ENCODE measurements at regions not wholly inside any gene's neighbourhood (a gene's known extent, or its start where the extent isn't known, plus 50 kb on each side); places are given as distances from the start of the nearest gene placed in this dataset.

DNA sequence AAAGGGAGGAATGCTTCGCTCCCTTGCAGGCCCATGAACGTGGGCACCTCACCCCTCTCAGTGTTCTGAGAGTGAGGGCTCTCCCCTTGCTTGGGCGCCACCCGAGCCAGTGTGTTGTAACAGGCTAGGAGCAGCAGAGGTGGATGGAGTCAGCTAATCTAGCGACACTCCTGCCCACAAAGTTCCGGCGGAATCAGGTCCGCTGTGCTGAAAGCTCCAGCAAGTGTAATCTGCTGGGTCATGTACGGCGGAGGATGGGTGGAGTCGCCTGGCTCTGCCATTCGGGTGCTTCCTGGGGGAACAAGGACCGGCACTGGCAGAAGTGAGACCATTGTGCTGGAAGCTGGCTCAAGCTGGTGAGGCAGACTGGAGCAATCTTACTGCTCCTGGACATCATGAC is 1310.1 kb downstream of the EPHA7 start:
- Histone ChIP-seq H3K18ac (ENCODE audit: insufficient read length, low read depth, low read length) (no peak overlapping the region), H4K91ac (ENCODE audit: insufficient read length, low read depth, low read length) (no peak overlapping the region), H3K79me1 (ENCODE audit: insufficient read depth, low read depth, low read length, poor library complexity, severe bottlenecking) (no peaks in the 10 kb centered on the region), H2BK120ac (ENCODE audit: low read depth, low read length, poor library complexity, severe bottlenecking) (no peak overlapping the region), H3K4me2 (ENCODE audit: insufficient read depth, insufficient read length, low read length) (no peak overlapping the region), H3K23me2 (ENCODE audit: insufficient read length, low read depth, low read length, poor library complexity, severe bottlenecking) (no peaks in the 10 kb centered on the region), H4K20me1 (ENCODE audit: control insufficient read depth, insufficient read depth, insufficient read length) (no peaks in the 10 kb centered on the region), H2BK12ac (ENCODE audit: insufficient read length, low read depth, low read length) (no peak overlapping the region), H3K4me1 (ENCODE audit: insufficient read depth, low read length) (no peaks in the 10 kb centered on the region), H3K79me2 (ENCODE audit: insufficient read depth, low read length) (no peaks in the 10 kb centered on the region), H3K4ac (ENCODE audit: low read depth, low read length) (no peak overlapping the region), H3K27ac (ENCODE audit: insufficient read length, low read depth, low read length) (no peak overlapping the region), H2AFZ (ENCODE audit: low read length) (no peak overlapping the region), H3K27me3 (ENCODE audit: insufficient read depth, low read length) (no peaks in the 10 kb centered on the region), H3K56ac (ENCODE audit: insufficient read length, low read depth, low read length) (no peak overlapping the region), H2BK5ac (ENCODE audit: insufficient read length, low read length) (no peak overlapping the region), H3K23ac (ENCODE audit: insufficient read length, low read depth, low read length) (no peak overlapping the region), H3K9ac (ENCODE audit: extremely low read depth, insufficient read length, low read length) (no peak overlapping the region), H2AK5ac (ENCODE audit: insufficient read length, low read length) (no peak overlapping the region), H4K8ac (replicated peaks; ENCODE audit: insufficient read length, low read depth, low read length) (no peak overlapping the region), H3K9me3 (ENCODE audit: control insufficient read depth, low read depth, low read length) (no peaks in the 10 kb centered on the region), H2BK15ac (ENCODE audit: low read depth, low read length) (no peak overlapping the region), H3K14ac (ENCODE audit: insufficient read depth, low read length) (no peak overlapping the region), H2BK20ac (ENCODE audit: low read depth, low read length, poor library complexity, severe bottlenecking) (no peak overlapping the region), H4K5ac (ENCODE audit: insufficient read length, low read depth, low read length) (no peak overlapping the region), H3T11ph (ENCODE audit: low read length) (no peak overlapping the region)
- H3K27me3 Mint-ChIP-seq (ENCODE audit: low read depth), result no peaks in the 10 kb centered on the region
- H3K9me3 Mint-ChIP-seq, result peaks cover 0 to 3% of the 10 kb centered on the region in 2 experiments; a peak in 1 of 5 replicates
- no peak overlapping the region for H3K27ac Mint-ChIP-seq
- peaks cover 0 to 2% (median 0%) of the 10 kb centered on the region in 3 experiments; a peak in 1 of 7 replicates for H3K36me3 Mint-ChIP-seq (ENCODE audit: insufficient read depth in 1 of 3, low read depth in 3 of 3)
- H3K4me1 Mint-ChIP-seq, result peaks cover 0 to 7% of the 10 kb centered on the region in 2 experiments; a peak in 1 of 4 replicates
- TF ChIP-seq, protein P1, sequence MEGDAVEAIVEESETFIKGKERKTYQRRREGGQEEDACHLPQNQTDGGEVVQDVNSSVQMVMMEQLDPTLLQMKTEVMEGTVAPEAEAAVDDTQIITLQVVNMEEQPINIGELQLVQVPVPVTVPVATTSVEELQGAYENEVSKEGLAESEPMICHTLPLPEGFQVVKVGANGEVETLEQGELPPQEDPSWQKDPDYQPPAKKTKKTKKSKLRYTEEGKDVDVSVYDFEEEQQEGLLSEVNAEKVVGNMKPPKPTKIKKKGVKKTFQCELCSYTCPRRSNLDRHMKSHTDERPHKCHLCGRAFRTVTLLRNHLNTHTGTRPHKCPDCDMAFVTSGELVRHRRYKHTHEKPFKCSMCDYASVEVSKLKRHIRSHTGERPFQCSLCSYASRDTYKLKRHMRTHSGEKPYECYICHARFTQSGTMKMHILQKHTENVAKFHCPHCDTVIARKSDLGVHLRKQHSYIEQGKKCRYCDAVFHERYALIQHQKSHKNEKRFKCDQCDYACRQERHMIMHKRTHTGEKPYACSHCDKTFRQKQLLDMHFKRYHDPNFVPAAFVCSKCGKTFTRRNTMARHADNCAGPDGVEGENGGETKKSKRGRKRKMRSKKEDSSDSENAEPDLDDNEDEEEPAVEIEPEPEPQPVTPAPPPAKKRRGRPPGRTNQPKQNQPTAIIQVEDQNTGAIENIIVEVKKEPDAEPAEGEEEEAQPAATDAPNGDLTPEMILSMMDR (conservative IDR thresholded peaks at IDR 0.05), result no peak
- H3K4me3 Mint-ChIP-seq, result no peak overlapping the region
- DNase-seq, result no peak
- WGBS (ENCODE audit: extremely low coverage, insufficient read length, low lambda C conversion rate), result no CpG with 5 or more reads among the region's 13 CpGs

Measured in H9 (cell line).